ENCODE measurements at regions not wholly inside any gene's neighbourhood (a gene's known extent, or its start where the extent isn't known, plus 50 kb on each side); places are given as distances from the start of the nearest gene placed in this dataset.

DNA sequence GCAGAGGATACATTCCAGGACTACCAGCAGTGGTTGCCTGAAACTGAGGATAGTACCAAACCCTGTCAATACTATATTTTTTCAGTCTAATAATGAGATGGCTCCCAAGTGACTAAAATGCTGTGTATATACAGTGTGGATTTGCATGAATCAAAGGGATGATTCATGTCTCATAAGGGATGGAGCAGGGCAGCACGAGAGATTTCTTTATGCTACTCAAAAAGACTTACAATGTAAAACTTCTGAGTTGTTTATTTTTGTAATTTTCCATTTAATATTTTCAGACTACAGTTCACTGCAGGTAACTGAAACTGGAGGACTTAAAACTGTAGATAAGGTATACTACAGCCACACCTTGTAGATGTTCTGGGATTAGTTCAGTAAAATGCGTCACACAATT lies 674.7 kb upstream of the SALL1 start:
- Mint-ChIP-seq H3K9me3 (no peaks in the 10 kb centered on the region), H3K4me3 (no peak overlapping the region), H3K4me1 (ENCODE audit: low read depth) (no peaks in the 10 kb centered on the region), H3K27me3 (ENCODE audit: low read depth) (no peaks in the 10 kb centered on the region), H3K27ac (no peak overlapping the region), H3K36me3 (ENCODE audit: low read depth) (no peaks in the 10 kb centered on the region)
- intact Hi-C loops (cut with micrococcal nuclease) = no loop called here
- CTCF ChIA-PET = no interaction called here
- DNase-seq = no peak

DNA sequence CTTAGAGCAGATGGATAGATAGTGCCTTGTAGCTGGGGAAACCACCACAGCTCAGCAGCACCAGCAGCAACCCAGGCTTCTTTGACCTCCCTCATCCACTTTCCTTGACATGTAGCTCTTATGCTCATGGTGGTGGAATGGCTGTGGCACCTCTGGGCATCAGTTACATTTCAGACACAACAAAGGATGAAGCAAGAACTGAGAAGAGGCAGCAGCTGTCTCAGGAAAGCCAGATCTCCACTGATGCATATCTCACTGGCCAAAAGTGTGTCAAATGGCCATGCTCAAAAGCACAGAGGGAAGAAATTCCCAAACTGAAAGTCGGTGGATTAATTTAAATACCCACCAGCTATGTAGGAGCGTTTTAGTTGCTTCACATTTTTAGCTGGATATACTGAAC lies 671.4 kb upstream of the SALL1 start:
- intact Hi-C loops (cut with micrococcal nuclease) = no loop called here
- H3K4me3 Mint-ChIP-seq = no peak overlapping the region
- CTCF ChIA-PET = interaction anchor here (0.9 kb wide), 1 partner anchor 13 kb away, joined by 3 read pairs; no protein-coding TSS in a partner anchor
- no peaks in the 10 kb centered on the region for H3K9me3 Mint-ChIP-seq
- H3K4me1 Mint-ChIP-seq (ENCODE audit: low read depth) = no peaks in the 10 kb centered on the region
- H3K27me3 Mint-ChIP-seq (ENCODE audit: low read depth) = no peaks in the 10 kb centered on the region
- no peaks in the 10 kb centered on the region for H3K36me3 Mint-ChIP-seq (ENCODE audit: low read depth)
- H3K27ac Mint-ChIP-seq = no peak overlapping the region
- no peak for DNase-seq

DNA sequence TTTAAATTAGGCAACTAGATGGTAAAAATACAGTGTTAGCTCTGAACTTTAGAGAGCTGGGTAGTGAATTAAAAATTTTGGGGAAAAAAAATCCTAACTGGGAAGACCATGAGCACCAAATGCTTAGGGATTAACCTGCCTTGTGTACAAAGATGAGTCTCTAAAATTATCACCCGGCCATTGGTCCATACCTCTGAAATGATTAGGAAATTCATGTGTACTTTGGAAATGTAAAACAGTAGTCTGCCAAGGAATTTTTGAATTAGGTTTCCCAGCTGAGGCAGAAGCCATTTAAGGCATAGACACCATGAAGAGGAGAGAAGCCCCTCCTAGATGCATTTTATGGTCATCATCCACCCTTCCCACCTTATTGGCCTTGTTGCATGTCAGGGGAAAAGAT lies 670.5 kb upstream of the SALL1 start:
- Mint-ChIP-seq H3K27me3 (ENCODE audit: low read depth) (peaks cover 4% of the 10 kb centered on the region), H3K4me3 (no peak overlapping the region), H3K9me3 (no peaks in the 10 kb centered on the region), H3K4me1 (ENCODE audit: low read depth) (no peaks in the 10 kb centered on the region), H3K27ac (no peak overlapping the region), H3K36me3 (ENCODE audit: low read depth) (no peaks in the 10 kb centered on the region)
- no peak for DNase-seq
- CTCF ChIA-PET = no interaction called here
- intact Hi-C loops (cut with micrococcal nuclease) = no loop called here

DNA sequence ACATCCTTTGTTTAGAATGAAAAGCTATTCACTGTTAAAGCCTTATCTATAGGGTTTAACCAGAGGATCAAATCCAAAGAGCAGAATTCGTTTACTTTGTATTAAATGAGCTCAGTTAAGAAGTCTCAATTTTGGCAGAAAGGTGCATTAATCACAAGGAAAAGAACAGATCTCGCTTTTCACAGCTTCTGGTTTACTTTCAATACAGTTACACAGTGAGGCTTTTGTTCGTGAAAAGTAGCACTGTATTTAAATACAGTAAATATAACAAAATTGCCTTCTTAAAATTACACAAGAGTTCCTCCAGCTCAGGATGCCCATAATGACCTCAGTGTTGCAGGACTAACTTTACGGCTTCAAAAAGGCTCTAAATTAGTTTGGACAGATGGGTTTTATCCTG lies 669.1 kb upstream of the SALL1 start:
- intact Hi-C loops (cut with micrococcal nuclease) = no loop called here
- Mint-ChIP-seq H3K4me1 (ENCODE audit: low read depth) (no peaks in the 10 kb centered on the region), H3K36me3 (ENCODE audit: low read depth) (no peaks in the 10 kb centered on the region), H3K27me3 (ENCODE audit: low read depth) (peaks cover 4% of the 10 kb centered on the region), H3K9me3 (no peaks in the 10 kb centered on the region), H3K4me3 (no peak overlapping the region), H3K27ac (no peak overlapping the region)
- CTCF ChIA-PET = no interaction called here
- no peak for DNase-seq

DNA sequence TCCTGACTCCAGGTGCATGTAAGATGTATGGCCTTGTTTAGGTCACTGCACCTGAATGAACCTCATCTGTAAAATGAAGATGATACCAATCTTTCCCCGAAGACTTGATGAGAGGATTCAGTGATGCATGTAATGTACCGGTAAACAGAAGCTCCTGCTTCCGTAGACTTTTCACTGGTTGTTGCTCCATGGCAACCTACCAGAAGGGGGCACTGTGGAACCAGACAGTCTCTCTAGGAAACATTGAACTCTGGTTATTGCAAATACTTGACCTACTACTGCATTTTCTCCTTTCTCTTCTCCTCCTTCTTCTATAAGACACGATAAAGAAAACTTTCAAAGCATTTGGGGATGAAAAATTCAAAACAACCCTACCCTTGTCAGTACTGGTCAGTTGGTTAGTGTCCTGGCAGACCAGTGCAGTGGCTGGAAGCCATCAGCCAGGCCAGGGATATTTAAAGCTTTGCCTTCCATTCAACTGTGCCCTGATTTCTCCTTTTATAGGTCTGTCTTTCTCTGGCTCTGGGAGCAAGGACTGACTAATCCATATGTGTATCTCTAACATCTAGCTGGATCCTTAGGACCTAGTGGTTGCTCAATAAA lies 667.4 kb upstream of the SALL1 start:
- H3K4me3 Mint-ChIP-seq = no peak overlapping the region
- H3K27ac Mint-ChIP-seq = no peak overlapping the region
- H3K27me3 Mint-ChIP-seq (ENCODE audit: low read depth) = peaks cover 4% of the 10 kb centered on the region
- DNase-seq = peak; percentile 36
- CTCF ChIA-PET = interaction anchor here (1.0 to 1.4 kb wide), 2 partner anchors 9 to 164 kb away, joined by 3 to 5 read pairs; no protein-coding TSS in a partner anchor
- peaks cover 5% of the 10 kb centered on the region for H3K9me3 Mint-ChIP-seq
- no peaks in the 10 kb centered on the region for H3K36me3 Mint-ChIP-seq (ENCODE audit: low read depth)
- H3K4me1 Mint-ChIP-seq (ENCODE audit: low read depth) = no peaks in the 10 kb centered on the region
- intact Hi-C loops (cut with micrococcal nuclease) = loop anchor here (5.0 kb wide), 1 partner anchor 164 kb away; no protein-coding TSS in a partner anchor

DNA sequence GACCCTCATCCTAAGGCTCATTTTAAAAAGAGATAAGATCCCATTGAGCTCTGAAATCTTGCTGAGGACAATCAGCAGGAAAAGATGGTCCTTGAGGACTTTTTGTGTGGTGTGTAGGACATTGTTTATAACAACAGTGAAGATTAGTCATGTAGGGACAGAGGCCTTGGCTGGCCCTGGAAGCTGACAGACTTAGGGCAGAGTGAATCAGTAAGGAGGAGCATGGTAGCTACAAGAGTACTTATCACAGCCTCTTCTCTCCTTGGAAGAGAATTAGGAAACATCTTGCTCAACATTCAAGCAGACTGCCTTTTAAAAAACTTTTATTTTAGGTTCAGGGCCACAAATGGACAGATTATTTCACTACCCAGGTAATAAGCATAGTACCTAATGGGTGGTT lies 665.9 kb upstream of the SALL1 start:
- no peaks in the 10 kb centered on the region for H3K4me1 Mint-ChIP-seq (ENCODE audit: low read depth)
- no peak overlapping the region for H3K4me3 Mint-ChIP-seq
- H3K27me3 Mint-ChIP-seq (ENCODE audit: low read depth) = peaks cover 4% of the 10 kb centered on the region
- H3K36me3 Mint-ChIP-seq (ENCODE audit: low read depth) = no peaks in the 10 kb centered on the region
- intact Hi-C loops (cut with micrococcal nuclease) = loop anchor here (5.0 kb wide), 1 partner anchor 165 kb away; no protein-coding TSS in a partner anchor
- no peak overlapping the region for H3K27ac Mint-ChIP-seq
- CTCF ChIA-PET = no interaction called here
- no peak for DNase-seq
- peaks cover 8% of the 10 kb centered on the region for H3K9me3 Mint-ChIP-seq

DNA sequence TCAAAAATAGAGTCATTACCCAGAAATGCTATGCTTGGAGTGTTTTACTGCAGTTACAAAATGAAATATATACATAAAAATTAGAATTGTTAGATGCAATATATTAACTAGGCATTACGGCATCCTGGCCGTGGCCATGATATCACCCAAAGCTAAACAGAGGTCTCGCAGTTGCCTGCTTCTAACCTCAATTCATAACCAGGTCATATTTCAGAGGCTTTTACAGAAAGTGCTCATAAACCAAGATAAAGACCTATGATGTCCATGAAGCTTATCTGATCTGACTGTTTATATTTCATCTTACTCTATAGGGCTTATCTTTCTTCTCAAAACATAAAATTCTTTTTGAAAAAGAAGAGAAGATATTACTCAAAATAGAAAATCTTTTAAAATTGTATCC lies 664.5 kb upstream of the SALL1 start:
- no peaks in the 10 kb centered on the region for H3K4me1 Mint-ChIP-seq (ENCODE audit: low read depth)
- H3K36me3 Mint-ChIP-seq (ENCODE audit: low read depth) = no peaks in the 10 kb centered on the region
- H3K27me3 Mint-ChIP-seq (ENCODE audit: low read depth) = peaks cover 4% of the 10 kb centered on the region
- CTCF ChIA-PET = no interaction called here
- no peak overlapping the region for H3K27ac Mint-ChIP-seq
- no peak for DNase-seq
- H3K9me3 Mint-ChIP-seq = peaks cover 8% of the 10 kb centered on the region
- no peak overlapping the region for H3K4me3 Mint-ChIP-seq
- intact Hi-C loops (cut with micrococcal nuclease) = loop anchor here (5.0 kb wide), 1 partner anchor 167 kb away; no protein-coding TSS in a partner anchor

DNA sequence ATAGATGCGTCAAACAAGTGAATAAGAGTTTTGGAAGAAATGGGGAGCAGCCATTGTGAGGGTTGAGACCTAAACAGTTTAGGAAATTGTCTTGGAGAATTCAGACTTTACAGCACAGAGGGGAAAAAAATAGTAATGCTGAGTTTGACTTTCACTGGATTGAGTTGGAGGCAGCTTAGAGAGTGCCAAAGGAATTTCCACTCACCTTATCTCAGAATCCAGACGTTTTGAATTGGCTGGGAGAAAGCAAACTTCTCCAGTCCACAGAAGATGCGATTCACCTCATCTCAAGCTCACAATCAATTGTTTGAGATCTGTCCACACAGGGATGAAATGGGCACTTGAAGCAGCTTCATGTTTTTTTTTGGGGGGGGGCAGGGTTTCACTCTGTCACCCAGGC lies 663.5 kb upstream of the SALL1 start:
- H3K27me3 Mint-ChIP-seq (ENCODE audit: low read depth) = peaks cover 4% of the 10 kb centered on the region
- H3K36me3 Mint-ChIP-seq (ENCODE audit: low read depth) = no peaks in the 10 kb centered on the region
- intact Hi-C loops (cut with micrococcal nuclease) = loop anchor here (5.0 kb wide), 1 partner anchor 168 kb away; no protein-coding TSS in a partner anchor
- H3K4me3 Mint-ChIP-seq = no peak overlapping the region
- H3K4me1 Mint-ChIP-seq (ENCODE audit: low read depth) = no peaks in the 10 kb centered on the region
- H3K27ac Mint-ChIP-seq = no peak overlapping the region
- no peak for DNase-seq
- peaks cover 8% of the 10 kb centered on the region for H3K9me3 Mint-ChIP-seq
- CTCF ChIA-PET = interaction anchor here (0.7 kb wide), 1 partner anchor 132 kb away, joined by 5 read pairs; no protein-coding TSS in a partner anchor

DNA sequence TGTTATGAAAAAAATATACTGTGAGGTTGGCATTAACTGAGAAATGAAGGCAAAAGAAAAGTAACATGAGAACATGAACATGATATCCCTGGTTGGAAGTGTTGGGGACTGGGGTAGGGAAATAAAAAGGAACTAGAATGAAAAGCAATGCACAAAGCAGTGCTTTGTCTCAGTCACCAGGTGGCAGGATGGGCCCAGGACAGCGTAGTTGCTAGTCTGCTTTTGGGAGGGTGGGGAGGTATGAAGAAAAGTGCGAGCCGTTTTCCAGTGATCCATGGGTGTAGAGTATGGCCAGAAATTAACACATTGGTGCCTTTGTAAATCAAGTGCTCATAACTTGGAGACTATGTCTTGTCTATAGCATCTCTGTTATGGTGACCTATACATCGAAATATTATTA lies 662.5 kb upstream of the SALL1 start:
- CTCF ChIA-PET = no interaction called here
- intact Hi-C loops (cut with micrococcal nuclease) = no loop called here
- H3K9me3 Mint-ChIP-seq = peaks cover 8% of the 10 kb centered on the region
- no peak overlapping the region for H3K27ac Mint-ChIP-seq
- DNase-seq = no peak
- H3K4me3 Mint-ChIP-seq = no peak overlapping the region
- H3K27me3 Mint-ChIP-seq (ENCODE audit: low read depth) = peaks cover 4% of the 10 kb centered on the region
- H3K4me1 Mint-ChIP-seq (ENCODE audit: low read depth) = no peaks in the 10 kb centered on the region
- H3K36me3 Mint-ChIP-seq (ENCODE audit: low read depth) = no peaks in the 10 kb centered on the region

DNA sequence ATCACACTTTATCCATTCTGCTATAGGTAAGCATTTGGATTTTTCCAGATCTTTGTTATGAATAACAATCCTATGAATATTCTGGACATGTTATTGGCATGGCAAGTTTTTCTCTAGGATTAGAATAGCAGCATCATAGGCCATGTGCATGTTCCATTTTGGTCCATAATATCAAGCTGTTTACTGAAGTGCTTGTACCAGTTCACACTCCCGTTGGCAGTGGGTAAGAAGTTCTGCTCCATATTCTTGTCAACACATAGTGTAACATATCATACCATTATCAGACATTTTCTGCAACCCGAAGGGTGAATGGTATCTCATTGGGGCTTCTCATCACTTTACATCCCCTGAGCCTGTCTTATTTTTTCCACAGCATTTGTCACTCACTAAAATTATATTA lies 661.9 kb upstream of the SALL1 start:
- Mint-ChIP-seq H3K36me3 (ENCODE audit: low read depth) (no peaks in the 10 kb centered on the region), H3K4me3 (no peak overlapping the region), H3K4me1 (ENCODE audit: low read depth) (no peaks in the 10 kb centered on the region), H3K27ac (no peak overlapping the region), H3K27me3 (ENCODE audit: low read depth) (peaks cover 4% of the 10 kb centered on the region), H3K9me3 (peaks cover 9% of the 10 kb centered on the region)
- DNase-seq = no peak
- CTCF ChIA-PET = no interaction called here
- intact Hi-C loops (cut with micrococcal nuclease) = no loop called here

DNA sequence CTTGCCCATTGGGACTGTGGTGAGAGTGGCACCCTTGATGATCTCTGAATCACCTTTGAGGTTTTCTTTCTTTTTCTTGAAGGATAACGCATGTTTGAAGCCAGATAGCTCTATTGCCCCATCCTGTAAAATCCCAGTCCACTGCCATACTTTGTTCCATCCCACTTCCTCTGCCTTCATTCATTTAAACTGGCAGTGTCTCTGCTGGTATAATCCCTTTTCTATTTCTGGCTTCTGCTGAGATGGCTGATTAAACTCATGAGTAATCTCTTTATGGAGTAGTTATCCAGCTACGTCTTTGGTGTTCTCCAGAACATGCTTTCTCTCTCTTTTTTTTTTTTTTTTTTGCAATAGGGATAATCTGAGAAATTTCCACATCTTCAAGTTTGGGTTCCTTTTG lies 656.5 kb upstream of the SALL1 start:
- Mint-ChIP-seq H3K27ac (no peak overlapping the region), H3K27me3 (ENCODE audit: low read depth) (no peaks in the 10 kb centered on the region), H3K4me3 (no peak overlapping the region), H3K9me3 (peaks cover 8% of the 10 kb centered on the region), H3K4me1 (ENCODE audit: low read depth) (no peaks in the 10 kb centered on the region), H3K36me3 (ENCODE audit: low read depth) (no peaks in the 10 kb centered on the region)
- CTCF ChIA-PET = interaction anchor here (0.7 kb wide), 1 partner anchor 327 kb away, joined by 3 read pairs; no protein-coding TSS in a partner anchor
- DNase-seq = no peak
- intact Hi-C loops (cut with micrococcal nuclease) = no loop called here

DNA sequence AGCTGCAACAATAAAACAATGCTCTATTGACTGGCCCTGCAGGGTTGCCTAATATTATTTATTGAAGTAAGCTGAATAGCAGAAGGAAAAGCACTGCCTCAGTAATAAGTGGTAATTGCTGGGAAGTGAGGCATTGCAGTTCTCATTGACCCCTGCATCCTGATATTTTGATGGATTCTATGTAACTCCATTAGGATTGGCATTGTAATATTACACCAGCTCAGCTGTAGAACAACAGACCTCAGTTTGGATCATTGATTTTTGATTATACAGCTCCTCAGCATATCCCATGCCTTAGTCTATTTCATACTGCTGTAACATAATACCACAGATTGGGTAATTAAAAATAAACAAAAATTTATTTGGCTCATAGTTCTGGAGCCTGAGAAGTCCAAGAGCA lies 650.6 kb upstream of the SALL1 start:
- H3K27ac Mint-ChIP-seq = no peak overlapping the region
- H3K27me3 Mint-ChIP-seq (ENCODE audit: low read depth) = no peaks in the 10 kb centered on the region
- H3K4me1 Mint-ChIP-seq (ENCODE audit: low read depth) = no peaks in the 10 kb centered on the region
- intact Hi-C loops (cut with micrococcal nuclease) = no loop called here
- CTCF ChIA-PET = no interaction called here
- no peak for DNase-seq
- no peaks in the 10 kb centered on the region for H3K36me3 Mint-ChIP-seq (ENCODE audit: low read depth)
- H3K4me3 Mint-ChIP-seq = no peak overlapping the region
- no peaks in the 10 kb centered on the region for H3K9me3 Mint-ChIP-seq

DNA sequence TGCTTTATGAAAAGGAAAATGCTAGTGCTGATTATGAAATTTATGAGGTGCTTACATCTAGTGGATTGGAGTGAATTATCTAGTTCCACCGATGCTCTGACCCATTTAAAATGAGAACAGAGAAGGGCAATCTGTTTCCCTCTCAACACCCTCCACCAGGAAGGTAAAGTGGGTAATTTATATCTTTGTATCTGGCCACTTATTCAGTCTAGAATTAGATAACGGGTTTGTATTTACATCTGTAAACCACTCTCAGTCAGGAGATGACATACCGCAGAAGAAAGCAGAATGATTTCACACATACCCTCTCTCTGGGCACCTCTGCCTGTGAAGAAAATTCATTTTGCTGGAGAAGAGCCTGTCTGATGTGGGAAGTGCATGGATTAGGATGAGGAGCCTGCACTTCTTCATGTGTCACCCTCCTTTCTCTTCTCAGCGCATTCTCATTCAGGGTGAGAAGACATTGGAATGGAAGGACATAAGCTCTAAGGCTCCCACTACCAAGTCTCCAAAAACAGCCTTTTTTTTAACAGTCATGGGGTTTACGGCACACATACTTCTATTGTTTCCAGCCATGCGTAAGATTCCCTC lies 646.7 kb upstream of the SALL1 start:
- Mint-ChIP-seq H3K27me3 (ENCODE audit: low read depth) (no peaks in the 10 kb centered on the region), H3K4me1 (ENCODE audit: low read depth) (no peaks in the 10 kb centered on the region), H3K4me3 (no peak overlapping the region), H3K9me3 (peaks cover 3% of the 10 kb centered on the region), H3K36me3 (ENCODE audit: low read depth) (no peaks in the 10 kb centered on the region), H3K27ac (no peak overlapping the region)
- CTCF ChIA-PET = no interaction called here
- intact Hi-C loops (cut with micrococcal nuclease) = no loop called here
- DNase-seq = no peak
